ENCODE measurements at regions not wholly inside any gene's neighbourhood (a gene's known extent, or its start where the extent isn't known, plus 50 kb on each side); places are given as distances from the start of the nearest gene placed in this dataset.

GRCh38 chrX:130504019-130504418 lies 102.2 kb downstream of the RBMX2 start:
- TF ChIP-seq CTCF (IDR thresholded peaks at IDR 0.05) (no peak), POLR2A (IDR thresholded peaks at IDR 0.05) (no peak)
